ENCODE measurements at regions not wholly inside any gene's neighbourhood (a gene's known extent, or its start where the extent isn't known, plus 50 kb on each side); places are given as distances from the start of the nearest gene placed in this dataset.

DNA sequence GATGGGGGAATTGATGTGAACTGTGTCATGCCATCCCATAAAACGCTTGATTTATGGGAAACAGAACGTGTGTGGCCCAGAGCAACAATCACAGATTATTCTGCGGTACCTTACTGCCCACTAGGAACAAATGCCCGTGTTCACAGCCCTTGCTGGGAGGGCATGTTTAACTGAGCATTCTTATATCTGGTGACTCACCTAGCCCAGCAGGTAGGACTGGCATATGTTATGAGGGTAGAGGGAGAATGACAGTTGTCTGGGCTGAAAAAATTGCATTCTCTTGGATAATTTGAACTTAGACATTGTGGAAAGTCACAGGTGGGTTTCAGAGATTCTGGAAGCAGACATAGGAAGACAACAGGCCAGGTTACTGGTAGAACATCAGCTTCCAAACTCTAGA lies 460.6 kb downstream of the DMRT2 start:
- Histone ChIP-seq H2AFZ (no peak overlapping the region), H3K36me3 (ENCODE audit: control insufficient read depth, insufficient read depth, low read length) (no peaks in the 10 kb centered on the region), H3K27me3 (ENCODE audit: control insufficient read depth, insufficient read depth, low read length) (no peaks in the 10 kb centered on the region), H3K4me2 (ENCODE audit: low read length) (no peak overlapping the region), H3K9ac (no peak overlapping the region), H3K27ac (no peak overlapping the region), H3K4me3 (ENCODE audit: low read depth, low read length) (no peak overlapping the region), H3K79me2 (no peaks in the 10 kb centered on the region), H3K4me1 (peaks cover 6% of the 10 kb centered on the region), H3K9me3 (ENCODE audit: control insufficient read depth, low read length) (no peaks in the 10 kb centered on the region)
- TF ChIP-seq, protein P1, sequence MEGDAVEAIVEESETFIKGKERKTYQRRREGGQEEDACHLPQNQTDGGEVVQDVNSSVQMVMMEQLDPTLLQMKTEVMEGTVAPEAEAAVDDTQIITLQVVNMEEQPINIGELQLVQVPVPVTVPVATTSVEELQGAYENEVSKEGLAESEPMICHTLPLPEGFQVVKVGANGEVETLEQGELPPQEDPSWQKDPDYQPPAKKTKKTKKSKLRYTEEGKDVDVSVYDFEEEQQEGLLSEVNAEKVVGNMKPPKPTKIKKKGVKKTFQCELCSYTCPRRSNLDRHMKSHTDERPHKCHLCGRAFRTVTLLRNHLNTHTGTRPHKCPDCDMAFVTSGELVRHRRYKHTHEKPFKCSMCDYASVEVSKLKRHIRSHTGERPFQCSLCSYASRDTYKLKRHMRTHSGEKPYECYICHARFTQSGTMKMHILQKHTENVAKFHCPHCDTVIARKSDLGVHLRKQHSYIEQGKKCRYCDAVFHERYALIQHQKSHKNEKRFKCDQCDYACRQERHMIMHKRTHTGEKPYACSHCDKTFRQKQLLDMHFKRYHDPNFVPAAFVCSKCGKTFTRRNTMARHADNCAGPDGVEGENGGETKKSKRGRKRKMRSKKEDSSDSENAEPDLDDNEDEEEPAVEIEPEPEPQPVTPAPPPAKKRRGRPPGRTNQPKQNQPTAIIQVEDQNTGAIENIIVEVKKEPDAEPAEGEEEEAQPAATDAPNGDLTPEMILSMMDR (IDR thresholded peaks at IDR 0.05), result no peak

DNA sequence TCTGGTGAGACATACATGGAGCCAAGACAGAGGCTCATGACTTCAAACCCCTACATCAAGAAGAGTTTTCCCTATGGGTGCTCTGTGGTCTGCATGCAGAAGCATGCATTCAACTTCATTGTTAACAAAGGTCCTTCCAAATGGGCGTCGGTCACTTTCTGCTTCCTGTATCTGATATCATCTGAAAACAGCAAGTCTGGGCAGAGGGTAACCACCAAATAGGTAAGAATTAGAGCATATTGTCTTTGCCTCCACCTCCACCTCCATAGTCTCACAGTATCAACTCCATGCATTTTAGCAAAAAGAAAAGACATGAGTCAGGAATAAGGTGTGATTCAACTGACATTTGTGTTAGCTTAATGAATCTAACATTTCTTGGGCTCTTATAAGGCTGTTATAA lies 462.9 kb downstream of the DMRT2 start:
- H3K9ac ChIP-seq, result no peak overlapping the region
- no peak overlapping the region for H3K27ac ChIP-seq
- TF ChIP-seq, protein P1 (IDR thresholded peaks at IDR 0.05), result no peak
- no peaks in the 10 kb centered on the region for H3K27me3 ChIP-seq (ENCODE audit: control insufficient read depth, insufficient read depth, low read length)
- no peaks in the 10 kb centered on the region for H3K79me2 ChIP-seq
- peaks cover 6% of the 10 kb centered on the region for H3K4me1 ChIP-seq
- H2AFZ ChIP-seq, result no peak overlapping the region
- no peak overlapping the region for H3K4me3 ChIP-seq (ENCODE audit: low read depth, low read length)
- no peaks in the 10 kb centered on the region for H3K9me3 ChIP-seq (ENCODE audit: control insufficient read depth, low read length)
- H3K36me3 ChIP-seq (ENCODE audit: control insufficient read depth, insufficient read depth, low read length), result no peaks in the 10 kb centered on the region
- no peak overlapping the region for H3K4me2 ChIP-seq (ENCODE audit: low read length)

DNA sequence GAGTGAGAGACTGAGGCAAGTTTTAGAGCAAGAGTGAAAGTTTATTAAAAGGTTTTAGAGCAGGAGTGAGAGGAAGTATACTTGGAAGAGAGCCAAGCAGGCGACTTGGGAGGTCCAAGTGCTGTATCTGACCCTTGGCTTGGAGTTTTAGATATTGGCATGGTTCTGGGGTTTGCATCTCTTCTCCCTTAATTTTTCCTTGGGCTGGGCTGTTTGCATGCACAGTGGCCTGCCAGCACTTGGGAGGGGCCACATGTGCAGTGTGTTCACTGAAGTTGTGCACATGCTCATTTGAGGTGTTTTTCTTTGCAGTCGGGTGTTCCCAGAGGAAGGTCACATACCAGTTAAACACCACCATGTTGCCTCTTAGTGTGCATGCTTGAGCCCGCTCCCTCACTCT lies 464.1 kb downstream of the DMRT2 start:
- Histone ChIP-seq H3K27me3 (ENCODE audit: control insufficient read depth, insufficient read depth, low read length) (no peaks in the 10 kb centered on the region), H3K4me3 (ENCODE audit: low read depth, low read length) (no peak overlapping the region), H2AFZ (no peak overlapping the region), H3K9me3 (ENCODE audit: control insufficient read depth, low read length) (no peaks in the 10 kb centered on the region), H3K27ac (no peak overlapping the region), H3K9ac (no peak overlapping the region), H3K36me3 (ENCODE audit: control insufficient read depth, insufficient read depth, low read length) (no peaks in the 10 kb centered on the region), H3K4me1 (peaks cover 6% of the 10 kb centered on the region), H3K79me2 (no peaks in the 10 kb centered on the region), H3K4me2 (ENCODE audit: low read length) (no peak overlapping the region)
- TF ChIP-seq, protein P1 (IDR thresholded peaks at IDR 0.05), result no peak

DNA sequence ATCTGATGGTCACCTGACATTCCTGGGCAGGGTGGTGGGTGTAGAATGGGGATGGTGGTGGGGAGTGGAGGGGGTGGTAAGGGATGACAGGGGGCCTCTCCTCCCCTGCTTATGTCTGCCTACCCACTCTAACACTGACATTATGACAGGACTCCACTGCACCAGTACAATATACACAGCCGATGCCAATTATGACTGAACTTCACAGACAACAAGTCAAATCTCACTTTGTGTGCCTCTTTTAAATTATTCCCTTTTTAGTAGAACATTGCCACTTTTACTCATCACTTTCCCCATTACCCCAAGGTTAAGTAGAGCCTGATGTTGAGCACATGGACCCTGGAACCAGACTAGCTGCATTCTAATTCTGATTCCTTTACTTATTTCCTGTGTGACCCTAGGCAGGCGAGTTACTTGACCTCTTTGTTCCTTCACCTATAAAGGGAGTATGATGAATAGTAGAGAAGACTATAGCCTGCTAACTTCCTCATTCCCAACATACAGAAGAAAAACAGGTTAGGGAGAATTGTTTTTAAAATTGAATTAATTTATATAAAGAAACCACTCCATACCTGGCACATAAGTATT lies 464.7 kb downstream of the DMRT2 start:
- TF ChIP-seq, protein P1 (IDR thresholded peaks at IDR 0.05), result no peak
- H3K9ac ChIP-seq, result no peak overlapping the region
- no peak overlapping the region for H2AFZ ChIP-seq

DNA sequence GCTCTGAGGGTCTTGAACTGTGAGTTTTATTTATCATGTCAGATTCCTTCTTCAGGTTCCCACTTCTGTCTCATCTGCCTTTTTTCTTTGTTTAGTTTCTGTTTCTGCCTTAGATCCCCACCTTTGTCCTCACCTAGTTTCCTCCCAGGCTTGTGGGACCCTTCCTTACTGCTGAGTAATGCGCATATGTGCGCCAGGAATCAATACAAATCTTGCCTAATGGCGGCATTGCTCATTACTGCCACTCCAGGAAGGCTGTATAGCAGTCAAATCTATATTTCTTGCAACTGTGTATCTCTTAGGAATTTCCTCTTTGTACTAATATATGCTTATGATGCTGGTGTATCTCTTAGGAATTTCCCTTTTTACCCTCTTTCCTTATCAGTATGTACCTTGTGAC lies 465.4 kb downstream of the DMRT2 start:
- Histone ChIP-seq H3K4me1 (peaks cover 6% of the 10 kb centered on the region), H3K9me3 (ENCODE audit: control insufficient read depth, low read length) (no peaks in the 10 kb centered on the region), H3K4me2 (ENCODE audit: low read length) (no peak overlapping the region), H3K27ac (no peak overlapping the region), H2AFZ (no peak overlapping the region), H3K79me2 (no peaks in the 10 kb centered on the region), H3K27me3 (ENCODE audit: control insufficient read depth, insufficient read depth, low read length) (no peaks in the 10 kb centered on the region), H3K36me3 (ENCODE audit: control insufficient read depth, insufficient read depth, low read length) (no peaks in the 10 kb centered on the region), H3K4me3 (ENCODE audit: low read depth, low read length) (no peak overlapping the region), H3K9ac (no peak overlapping the region)
- TF ChIP-seq, protein P1 (IDR thresholded peaks at IDR 0.05), result no peak

More for the DNA sequence above, 464.7 kb downstream of the DMRT2 start:
- H3K79me2 ChIP-seq, result no peaks in the 10 kb centered on the region
- no peaks in the 10 kb centered on the region for H3K36me3 ChIP-seq (ENCODE audit: control insufficient read depth, insufficient read depth, low read length)
- H3K9me3 ChIP-seq (ENCODE audit: control insufficient read depth, low read length), result no peaks in the 10 kb centered on the region
- no peak overlapping the region for H3K4me3 ChIP-seq (ENCODE audit: low read depth, low read length)
- peaks cover 6% of the 10 kb centered on the region for H3K4me1 ChIP-seq
- no peak overlapping the region for H3K4me2 ChIP-seq (ENCODE audit: low read length)
- H3K27ac ChIP-seq, result no peak overlapping the region
- no peaks in the 10 kb centered on the region for H3K27me3 ChIP-seq (ENCODE audit: control insufficient read depth, insufficient read depth, low read length)

All from parathyroid adenoma (tissue), 2 donors.